Kidney epithelial cell (primary cell): ENCODE measurements at regions not wholly inside any gene's neighbourhood (a gene's known extent, or its start where the extent isn't known, plus 50 kb on each side); places are given as distances from the start of the nearest gene placed in this dataset.

Source experiments
- DNase-seq: peaks from one replicate; pipeline ENCODE4 v3.0.0-alpha.2; 2010; ENCODE audit warnings: low read depth
- H3K27me3 ChIP-seq: 2 replicates; pipeline ENCODE4 v1.6.0; 2011; ENCODE audit warnings: low read length; ENCODE audit not compliant: control insufficient read depth, insufficient read depth
- H3K36me3 ChIP-seq: 2 replicates; pipeline ENCODE4 v1.5.1; 2011; ENCODE audit warnings: low read length; ENCODE audit not compliant: control insufficient read depth, insufficient read depth
- H3K4me3 ChIP-seq: 2 replicates; pipeline ENCODE4 v1.5.1; 2011; ENCODE audit warnings: low read depth, mild to moderate bottlenecking, control low read depth, low read length
- CTCF ChIP-seq: IDR thresholded peaks from 2 replicates; pipeline ENCODE4 v1.5.1; 2011; ENCODE audit warnings: mild to moderate bottlenecking, moderate library complexity, low read length, control low read depth, inconsistent platforms; ENCODE audit not compliant: insufficient read depth, poor library complexity, severe bottlenecking

DNA sequence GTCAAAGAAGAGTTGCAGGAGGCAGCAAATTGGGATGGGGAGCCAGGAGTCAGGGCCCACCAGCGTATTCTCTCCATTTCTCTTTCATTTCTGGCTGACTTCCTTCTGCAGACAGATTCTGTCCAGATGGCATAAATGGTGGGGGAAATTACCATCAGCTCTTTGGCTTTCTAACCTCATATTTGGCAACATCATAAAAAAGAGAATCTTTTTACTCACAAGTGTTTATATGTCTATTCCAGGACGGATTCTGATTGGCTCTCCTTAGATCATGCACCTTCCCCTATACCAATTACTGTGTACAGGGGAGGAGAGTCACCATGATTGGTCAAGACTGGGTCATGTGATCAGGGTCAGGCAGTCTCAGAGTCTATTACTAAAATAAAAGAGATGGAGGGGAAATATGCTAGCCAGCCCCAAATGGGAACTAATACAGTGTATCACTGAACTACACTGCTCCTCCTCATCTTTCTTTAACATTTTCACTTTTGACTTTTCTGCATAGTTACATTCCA, 537.1 kb upstream of the EEF2KMT start:
- H3K27me3 ChIP-seq = no peaks in the 10 kb centered on the region
- H3K4me3 ChIP-seq = no peak overlapping the region
- TF ChIP-seq CTCF = no peak
- no peak for DNase-seq
- H3K36me3 ChIP-seq = no peaks in the 10 kb centered on the region

GRCh38 chr16:5633845-5634440, 536.3 kb upstream of the EEF2KMT start:
- DNase-seq = no peak

GRCh38 chr16:5622234-5622884, 524.8 kb upstream of the EEF2KMT start:
- no peaks in the 10 kb centered on the region for H3K36me3 ChIP-seq
- no peak overlapping the region for H3K4me3 ChIP-seq
- TF ChIP-seq CTCF = no peak
- H3K27me3 ChIP-seq = no peaks in the 10 kb centered on the region
- DNase-seq = no peak

More at GRCh38 chr16:5633845-5634440, 536.3 kb upstream of the EEF2KMT start:
- no peaks in the 10 kb centered on the region for H3K36me3 ChIP-seq
- TF ChIP-seq CTCF = peak; percentile 22
- no peak overlapping the region for H3K4me3 ChIP-seq
- H3K27me3 ChIP-seq = no peaks in the 10 kb centered on the region

GRCh38 chr16:5621826-5622225, 524.2 kb upstream of the EEF2KMT start:
- Histone ChIP-seq H3K27me3 (no peaks in the 10 kb centered on the region), H3K4me3 (no peak overlapping the region), H3K36me3 (no peaks in the 10 kb centered on the region)
- no peak for TF ChIP-seq CTCF
- DNase-seq = no peak

DNA sequence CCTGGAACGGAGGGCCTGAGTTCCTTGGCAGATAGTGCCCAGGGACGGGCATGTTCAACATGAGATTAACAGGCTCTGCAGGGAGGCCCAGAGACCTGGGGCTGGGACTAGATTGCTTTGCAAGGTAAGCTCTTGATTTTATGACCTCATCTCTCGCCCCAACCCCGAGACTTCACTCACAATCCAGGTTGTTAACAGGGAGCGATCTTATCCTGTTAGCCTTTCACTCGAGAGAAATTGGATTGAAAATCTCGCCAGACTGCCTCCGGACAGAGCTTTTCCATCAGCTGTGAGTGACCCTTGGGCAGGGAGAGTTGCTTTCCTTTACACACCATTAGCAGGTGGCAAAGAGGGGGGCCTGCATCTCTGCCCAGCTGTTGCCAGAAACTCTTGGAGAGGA, 521.7 kb upstream of the EEF2KMT start:
- Histone ChIP-seq H3K27me3 (no peaks in the 10 kb centered on the region), H3K4me3 (no peak overlapping the region), H3K36me3 (no peaks in the 10 kb centered on the region)
- no peak for DNase-seq
- no peak for TF ChIP-seq CTCF
